ENCODE measurements at regions not wholly inside any gene's neighbourhood (a gene's known extent, or its start where the extent isn't known, plus 50 kb on each side); places are given as distances from the start of the nearest gene placed in this dataset.

GRCh38 chr11:92492372-92492771 is 267.8 kb downstream of the FAT3 start:
- DNase-seq (ENCODE audit: low read depth): no peak
- no peak overlapping the region for H3K4me3 ChIP-seq (ENCODE audit: low read depth, low read length)
- TF ChIP-seq CTCF (IDR thresholded peaks at IDR 0.05; ENCODE audit: insufficient read depth, low read depth, low read length): no peak

GRCh38 chr11:92495107-92495793 is 270.6 kb downstream of the FAT3 start:
- TF ChIP-seq CTCF (IDR thresholded peaks at IDR 0.05; ENCODE audit: insufficient read depth, low read depth, low read length): no peak
- DNase-seq (ENCODE audit: low read depth): no peak
- no peak overlapping the region for H3K4me3 ChIP-seq (ENCODE audit: low read depth, low read length)

- no peak for DNase-seq (ENCODE audit: low read depth)
- TF ChIP-seq CTCF (IDR thresholded peaks at IDR 0.05; ENCODE audit: insufficient read depth, low read depth, low read length): no peak
- H3K4me3 ChIP-seq (ENCODE audit: low read depth, low read length): no peak overlapping the region
Observed at GRCh38 chr11:92500453-92500852, 275.8 kb downstream of the FAT3 start.

- no peak overlapping the region for H3K4me3 ChIP-seq (ENCODE audit: low read depth, low read length)
- DNase-seq (ENCODE audit: low read depth): no peak
- TF ChIP-seq CTCF (IDR thresholded peaks at IDR 0.05; ENCODE audit: insufficient read depth, low read depth, low read length): no peak
Observed at GRCh38 chr11:92501066-92501739, 276.6 kb downstream of the FAT3 start.

- H3K4me3 ChIP-seq (ENCODE audit: low read depth, low read length): no peak overlapping the region
- no peak for TF ChIP-seq CTCF (IDR thresholded peaks at IDR 0.05; ENCODE audit: insufficient read depth, low read depth, low read length)
- no peak for DNase-seq (ENCODE audit: low read depth)
Observed at GRCh38 chr11:92504004-92504403, 279.4 kb downstream of the FAT3 start.

- DNase-seq (ENCODE audit: low read depth): no peak
- H3K4me3 ChIP-seq (ENCODE audit: low read depth, low read length): no peak overlapping the region
- no peak for TF ChIP-seq CTCF (IDR thresholded peaks at IDR 0.05; ENCODE audit: insufficient read depth, low read depth, low read length)
Observed at GRCh38 chr11:92504534-92504933, 279.9 kb downstream of the FAT3 start.

All from fibroblast of villous mesenchyme (primary cell).